OCI-LY3 (cell line): ENCODE measurements at regions not wholly inside any gene's neighbourhood (a gene's known extent, or its start where the extent isn't known, plus 50 kb on each side); places are given as distances from the start of the nearest gene placed in this dataset.

Source experiments
- H2AFZ ChIP-seq: fragments of 200-600, 300-600 bp; shearing (Covaris generic); 2 replicates; pipeline ENCODE4 v1.6.0; 2014; ENCODE audit warnings: antibody characterized with exemption, low read depth, low read length
- H3K27ac ChIP-seq: fragments of 200-600, 300-600 bp; sonication (generic); 2 replicates; pipeline ENCODE4 v1.5.1; 2014; ENCODE audit warnings: mild to moderate bottlenecking, low read length, moderate library complexity, mixed read lengths
- H3K27me3 ChIP-seq: fragments of 200-600, 300-600 bp; sonication (generic); 2 replicates; pipeline ENCODE4 v1.6.1; 2014; ENCODE audit warnings: low read depth, low read length, mixed read lengths
- H3K36me3 ChIP-seq: fragments of 200-600, 300-600 bp; sonication (generic); replicated peaks from 2 replicates; pipeline ENCODE3; 2014; ENCODE audit warnings: low read depth, low read length, mixed read lengths
- H3K4me1 ChIP-seq: fragments of 300-600, 200-600 bp; sonication (generic); 2 replicates; pipeline ENCODE4 v1.6.1; 2014; ENCODE audit warnings: low read length, mixed read lengths
- H3K4me2 ChIP-seq: fragments of 200-600, 300-600 bp; sonication (generic); 2 replicates; pipeline ENCODE4 v1.6.1; 2014; ENCODE audit warnings: low read length, mixed read lengths
- H3K4me3 ChIP-seq: fragments of 300-600, 200-600 bp; sonication (generic); 2 replicates; pipeline ENCODE4 v1.5.1; 2014; ENCODE audit warnings: antibody characterized with exemption, mild to moderate bottlenecking, low read length, moderate library complexity
- H3K79me2 ChIP-seq: fragments of 300-600, 200-600 bp; shearing (Covaris generic); 2 replicates; pipeline ENCODE4 v1.6.1; 2014; ENCODE audit warnings: mild to moderate bottlenecking, low read length, mixed read lengths
- H3K9ac ChIP-seq: fragments of 300-600, 200-600 bp; shearing (Covaris generic); 2 replicates; pipeline ENCODE4 v1.6.0; 2014; ENCODE audit warnings: mild to moderate bottlenecking, low read length, moderate library complexity
- H3K9me3 ChIP-seq: fragments of 200-600, 300-600 bp; shearing (Covaris generic); 2 replicates; pipeline ENCODE4 v1.6.1; 2014; ENCODE audit warnings: low read length, mixed read lengths; ENCODE audit not compliant: insufficient read depth
- H4K20me1 ChIP-seq: fragments of 200-600, 300-600 bp; sonication (generic); 2 replicates; pipeline ENCODE4 v1.6.1; 2016; ENCODE audit warnings: low read length, mixed read lengths; ENCODE audit not compliant: insufficient read depth
- EZH2phosphoT487 ChIP-seq: fragments of 200-600 bp; shearing (Covaris generic); IDR thresholded peaks from 2 replicates; pipeline ENCODE4 v1.6.1; 2018; ENCODE audit warnings: antibody characterized with exemption, mixed run types, low read depth
- TF ChIP-seq, protein P1 (sequence below): fragments of 200-600, 300-600 bp; sonication (generic); IDR thresholded peaks from 2 replicates; pipeline ENCODE4 v1.5.1; 2014; ENCODE audit warnings: antibody characterized with exemption, low read length, low read depth

- Histone ChIP-seq H3K4me1 (no peaks in the 10 kb centered on the region), H3K9me3 (no peaks in the 10 kb centered on the region), H2AFZ (no peak overlapping the region), H3K36me3 (no peaks in the 10 kb centered on the region), H3K27me3 (no peaks in the 10 kb centered on the region), H3K4me2 (no peak overlapping the region), H3K4me3 (no peak overlapping the region), H3K9ac (no peak overlapping the region), H3K79me2 (no peaks in the 10 kb centered on the region), H3K27ac (no peak overlapping the region), H4K20me1 (no peaks in the 10 kb centered on the region)
- TF ChIP-seq, protein P1, sequence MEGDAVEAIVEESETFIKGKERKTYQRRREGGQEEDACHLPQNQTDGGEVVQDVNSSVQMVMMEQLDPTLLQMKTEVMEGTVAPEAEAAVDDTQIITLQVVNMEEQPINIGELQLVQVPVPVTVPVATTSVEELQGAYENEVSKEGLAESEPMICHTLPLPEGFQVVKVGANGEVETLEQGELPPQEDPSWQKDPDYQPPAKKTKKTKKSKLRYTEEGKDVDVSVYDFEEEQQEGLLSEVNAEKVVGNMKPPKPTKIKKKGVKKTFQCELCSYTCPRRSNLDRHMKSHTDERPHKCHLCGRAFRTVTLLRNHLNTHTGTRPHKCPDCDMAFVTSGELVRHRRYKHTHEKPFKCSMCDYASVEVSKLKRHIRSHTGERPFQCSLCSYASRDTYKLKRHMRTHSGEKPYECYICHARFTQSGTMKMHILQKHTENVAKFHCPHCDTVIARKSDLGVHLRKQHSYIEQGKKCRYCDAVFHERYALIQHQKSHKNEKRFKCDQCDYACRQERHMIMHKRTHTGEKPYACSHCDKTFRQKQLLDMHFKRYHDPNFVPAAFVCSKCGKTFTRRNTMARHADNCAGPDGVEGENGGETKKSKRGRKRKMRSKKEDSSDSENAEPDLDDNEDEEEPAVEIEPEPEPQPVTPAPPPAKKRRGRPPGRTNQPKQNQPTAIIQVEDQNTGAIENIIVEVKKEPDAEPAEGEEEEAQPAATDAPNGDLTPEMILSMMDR = no peak
- no peak for TF ChIP-seq EZH2phosphoT487
Measured at GRCh38 chr14:87285506-87285905, 707.5 kb downstream of the GALC start.

DNA sequence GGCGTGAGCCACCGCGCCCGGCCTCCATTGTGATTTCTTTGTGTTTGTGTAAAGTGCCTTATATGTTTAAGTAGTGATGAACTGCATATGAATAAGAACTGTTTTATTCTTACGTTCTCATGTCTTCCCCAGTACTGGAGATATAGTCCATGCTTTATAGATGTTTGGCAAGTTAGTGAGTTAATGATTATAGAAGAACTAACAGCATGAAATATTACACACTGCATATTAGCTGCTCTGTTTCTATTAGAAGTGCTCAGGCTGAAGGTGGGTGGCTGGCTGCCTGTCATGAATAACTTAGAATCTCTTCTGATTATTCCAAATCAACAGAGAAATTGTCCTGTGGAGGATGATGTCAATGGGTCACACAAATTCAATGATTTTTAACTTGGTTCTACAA lies 709.4 kb downstream of the GALC start:
- H3K79me2 ChIP-seq = no peaks in the 10 kb centered on the region
- H3K4me1 ChIP-seq = no peaks in the 10 kb centered on the region
- H3K4me2 ChIP-seq = no peak overlapping the region
- no peak overlapping the region for H3K9ac ChIP-seq
- H2AFZ ChIP-seq = no peak overlapping the region
- H3K36me3 ChIP-seq = no peaks in the 10 kb centered on the region
- no peak for TF ChIP-seq EZH2phosphoT487
- TF ChIP-seq, protein P1 = no peak
- H3K27ac ChIP-seq = no peak overlapping the region
- no peaks in the 10 kb centered on the region for H4K20me1 ChIP-seq
- no peaks in the 10 kb centered on the region for H3K9me3 ChIP-seq
- H3K27me3 ChIP-seq = no peaks in the 10 kb centered on the region
- H3K4me3 ChIP-seq = no peak overlapping the region

DNA sequence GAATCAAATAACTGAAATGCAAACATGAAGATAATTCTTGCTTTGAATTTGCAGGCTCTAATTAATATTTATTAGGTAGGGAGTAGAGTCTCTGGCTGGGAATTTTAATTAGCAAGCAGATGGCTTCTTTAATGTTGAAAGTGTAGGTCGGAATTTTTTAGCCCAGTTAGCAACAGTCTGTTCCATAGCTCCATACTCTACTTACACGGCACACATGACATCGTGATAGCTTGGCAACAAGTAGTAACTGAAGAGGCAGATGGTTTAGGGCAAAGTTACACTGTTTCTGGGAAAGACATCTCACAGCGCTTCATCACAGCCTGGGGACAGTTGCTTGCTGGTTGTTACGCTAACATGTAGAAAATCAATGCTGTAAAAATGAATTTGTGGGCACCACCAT lies 710.7 kb downstream of the GALC start:
- no peaks in the 10 kb centered on the region for H3K4me1 ChIP-seq
- H3K9me3 ChIP-seq = no peaks in the 10 kb centered on the region
- no peak overlapping the region for H3K4me2 ChIP-seq
- no peak overlapping the region for H3K4me3 ChIP-seq
- no peaks in the 10 kb centered on the region for H3K27me3 ChIP-seq
- no peaks in the 10 kb centered on the region for H4K20me1 ChIP-seq
- H3K27ac ChIP-seq = no peak overlapping the region
- no peak for TF ChIP-seq EZH2phosphoT487
- TF ChIP-seq, protein P1 = no peak
- no peak overlapping the region for H3K9ac ChIP-seq
- H3K36me3 ChIP-seq = no peaks in the 10 kb centered on the region
- H2AFZ ChIP-seq = no peak overlapping the region
- H3K79me2 ChIP-seq = no peaks in the 10 kb centered on the region

DNA sequence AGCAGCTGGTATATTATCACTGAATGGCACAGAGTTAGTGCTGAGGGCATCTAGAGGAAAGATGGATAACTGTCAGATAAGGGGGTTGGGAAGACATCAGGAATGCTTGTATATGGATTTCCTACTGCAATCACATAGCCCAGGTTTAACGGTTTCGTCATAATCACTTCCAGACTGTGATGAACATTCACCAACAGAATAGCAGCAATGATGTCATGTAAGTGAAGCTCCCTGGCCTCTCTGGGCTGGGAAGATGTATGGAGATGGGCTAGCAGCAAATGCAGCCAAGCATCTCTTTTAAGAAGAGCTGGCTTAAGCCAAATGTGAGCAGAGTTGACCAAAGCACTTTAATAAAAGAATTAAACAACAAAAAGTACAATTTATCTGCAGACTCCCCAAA lies 714.6 kb downstream of the GALC start:
- Histone ChIP-seq H3K79me2 (no peaks in the 10 kb centered on the region), H3K4me3 (no peak overlapping the region), H3K27me3 (no peaks in the 10 kb centered on the region), H2AFZ (no peak overlapping the region), H3K9me3 (no peaks in the 10 kb centered on the region), H4K20me1 (no peaks in the 10 kb centered on the region), H3K9ac (no peak overlapping the region), H3K4me2 (no peak overlapping the region), H3K4me1 (no peaks in the 10 kb centered on the region), H3K27ac (no peak overlapping the region), H3K36me3 (no peaks in the 10 kb centered on the region)
- TF ChIP-seq, protein P1 = no peak
